Tibial nerve (tissue), 4 donors: ENCODE measurements at regions not wholly inside any gene's neighbourhood (a gene's known extent, or its start where the extent isn't known, plus 50 kb on each side); places are given as distances from the start of the nearest gene placed in this dataset.

Experiments used
- DNase-seq, 2 donors: peaks; one replicate each; pipeline ENCODE4 v3.0.0-alpha.2; 2019; ENCODE audit warnings: low spot score in 2 of 2
- H3K27ac ChIP-seq, 4 donors: fragments of 200-600 bp; sonication (generic) in 3 of 4; one replicate each; pipeline ENCODE4 v1.5.1; 2017 to 2019; ENCODE audit warnings: mild to moderate bottlenecking in 1 of 4
- H3K27me3 ChIP-seq, 2 donors: fragments of 200-600 bp; sonication (generic) in 1 of 2; one replicate each; pipeline versions ENCODE4 v1.5.1 to v1.6.0; 2017 to 2019
- H3K36me3 ChIP-seq, 3 donors: fragments of 200-600 bp; sonication (generic); one replicate each; pipeline ENCODE4 v1.5.1; 2018 to 2019
- H3K4me1 ChIP-seq, 4 donors: fragments of 200-600 bp; sonication (generic) in 3 of 4; one replicate each; pipeline ENCODE4 v1.5.1; 2017 to 2019
- H3K4me3 ChIP-seq, 4 donors: fragments of 200-600 bp; sonication (generic) in 3 of 4; one replicate each; pipeline ENCODE4 v1.5.1; 2017 to 2019; ENCODE audit warnings: mild to moderate bottlenecking in 1 of 4, moderate library complexity in 1 of 4
- H3K9me3 ChIP-seq, 4 donors: fragments of 200-600 bp; sonication (generic) in 3 of 4; one replicate each; pipeline ENCODE4 v1.5.1; 2017 to 2019
- EP300 ChIP-seq, 2 donors: sonication (generic); formaldehyde crosslinking; IDR thresholded peaks; one replicate each; pipeline ENCODE4 v1.6.1; 2017; ENCODE audit warnings: antibody characterized with exemption in 2 of 2, mild to moderate bottlenecking in 1 of 2
- POLR2A ChIP-seq, 2 donors: fragments of 450-650 bp; IDR thresholded peaks; one replicate each; pipeline ENCODE4 v1.6.1; 2017; ENCODE audit warnings: antibody characterized with exemption in 2 of 2, mild to moderate bottlenecking in 2 of 2, moderate library complexity in 2 of 2
- WGBS, 2 donors: methylation state at CpG; one replicate each; pipeline ENCODE4 v1.1.5; 2018; 5-methylcytosine and 5-hydroxymethylcytosine counted together
- TF ChIP-seq, protein P1 (sequence below), 5 experiments: fragments of 200-600 bp in 3 of 5; fragments of 450-650 bp in 2 of 5; sonication (generic) in 3 of 5; IDR thresholded peaks; one replicate each; pipeline ENCODE4 v1.5.1; 2016 to 2019; ENCODE audit warnings: antibody characterized with exemption in 5 of 5, mild to moderate bottlenecking in 3 of 5, moderate library complexity in 2 of 5

- WGBS, 2 donors = 70 to 90% methylated on average over 3 of the region's 3 CpGs
- Histone ChIP-seq H3K4me1 (no peaks in the 10 kb centered on the region), H3K4me3 (no peak overlapping the region), H3K27ac (no peak overlapping the region), H3K36me3 (no peaks in the 10 kb centered on the region), H3K27me3 (no peaks in the 10 kb centered on the region), H3K9me3 (no peaks in the 10 kb centered on the region)
- DNase-seq = no peak
- TF ChIP-seq POLR2A (IDR thresholded peaks at IDR 0.05) = no peak
- TF ChIP-seq EP300 (IDR thresholded peaks at IDR 0.05) = no peak
- TF ChIP-seq, protein P1, sequence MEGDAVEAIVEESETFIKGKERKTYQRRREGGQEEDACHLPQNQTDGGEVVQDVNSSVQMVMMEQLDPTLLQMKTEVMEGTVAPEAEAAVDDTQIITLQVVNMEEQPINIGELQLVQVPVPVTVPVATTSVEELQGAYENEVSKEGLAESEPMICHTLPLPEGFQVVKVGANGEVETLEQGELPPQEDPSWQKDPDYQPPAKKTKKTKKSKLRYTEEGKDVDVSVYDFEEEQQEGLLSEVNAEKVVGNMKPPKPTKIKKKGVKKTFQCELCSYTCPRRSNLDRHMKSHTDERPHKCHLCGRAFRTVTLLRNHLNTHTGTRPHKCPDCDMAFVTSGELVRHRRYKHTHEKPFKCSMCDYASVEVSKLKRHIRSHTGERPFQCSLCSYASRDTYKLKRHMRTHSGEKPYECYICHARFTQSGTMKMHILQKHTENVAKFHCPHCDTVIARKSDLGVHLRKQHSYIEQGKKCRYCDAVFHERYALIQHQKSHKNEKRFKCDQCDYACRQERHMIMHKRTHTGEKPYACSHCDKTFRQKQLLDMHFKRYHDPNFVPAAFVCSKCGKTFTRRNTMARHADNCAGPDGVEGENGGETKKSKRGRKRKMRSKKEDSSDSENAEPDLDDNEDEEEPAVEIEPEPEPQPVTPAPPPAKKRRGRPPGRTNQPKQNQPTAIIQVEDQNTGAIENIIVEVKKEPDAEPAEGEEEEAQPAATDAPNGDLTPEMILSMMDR (IDR thresholded peaks at IDR 0.05) = no peak
Measured at GRCh38 chr3:159150180-159150579, 348.3 kb downstream of the MFSD1 start.

DNA sequence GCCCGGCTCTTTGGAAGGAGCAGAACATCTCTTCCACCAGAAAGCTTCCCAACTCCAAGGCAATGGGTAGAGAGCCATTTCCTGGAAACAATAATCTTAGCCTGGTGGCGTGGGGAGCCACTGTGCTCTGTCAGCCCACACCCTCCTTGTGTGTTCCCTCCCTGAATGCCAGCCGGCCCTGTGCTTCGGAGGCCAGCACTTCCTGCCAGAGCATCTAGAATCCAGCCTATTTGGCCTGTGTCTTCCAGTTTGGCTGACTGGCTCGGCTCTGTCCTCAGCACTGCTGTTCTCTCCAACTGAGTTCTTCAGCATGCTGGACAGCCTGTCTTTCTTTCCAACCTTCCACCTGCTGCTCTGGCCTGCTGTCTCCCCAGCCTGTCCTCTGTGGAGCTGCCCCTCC, 349.3 kb downstream of the MFSD1 start:
- TF ChIP-seq POLR2A (IDR thresholded peaks at IDR 0.05) (no peak), EP300 (IDR thresholded peaks at IDR 0.05) (no peak)
- TF ChIP-seq, protein P1 (IDR thresholded peaks at IDR 0.05) = no peak
- Histone ChIP-seq H3K27ac (no peak overlapping the region), H3K4me1 (no peaks in the 10 kb centered on the region), H3K27me3 (no peaks in the 10 kb centered on the region), H3K4me3 (no peak overlapping the region), H3K9me3 (no peaks in the 10 kb centered on the region), H3K36me3 (no peaks in the 10 kb centered on the region)
- WGBS, 2 donors = 51 to 61% methylated on average over 5 of the region's 5 CpGs
- no peak for DNase-seq

GRCh38 chr3:159157275-159157674, 355.4 kb downstream of the MFSD1 start:
- Histone ChIP-seq H3K36me3 (no peaks in the 10 kb centered on the region), H3K27ac (no peak overlapping the region), H3K4me3 (no peak overlapping the region), H3K9me3 (no peaks in the 10 kb centered on the region), H3K27me3 (no peaks in the 10 kb centered on the region), H3K4me1 (no peaks in the 10 kb centered on the region)
- no peak for DNase-seq
- 85 to 92% methylated on average over 2 of the region's 2 CpGs for WGBS, 2 donors
- TF ChIP-seq, protein P1 (IDR thresholded peaks at IDR 0.05) = no peak
- TF ChIP-seq POLR2A (IDR thresholded peaks at IDR 0.05) = no peak
- no peak for TF ChIP-seq EP300 (IDR thresholded peaks at IDR 0.05)

GRCh38 chr3:159158213-159158612, 356.4 kb downstream of the MFSD1 start:
- Histone ChIP-seq H3K27ac (no peak overlapping the region), H3K9me3 (no peaks in the 10 kb centered on the region), H3K36me3 (no peaks in the 10 kb centered on the region), H3K27me3 (no peaks in the 10 kb centered on the region), H3K4me1 (no peaks in the 10 kb centered on the region), H3K4me3 (no peak overlapping the region)
- no peak for DNase-seq
- 16 to 31% methylated on average over 2 of the region's 2 CpGs for WGBS, 2 donors
- TF ChIP-seq, protein P1 (IDR thresholded peaks at IDR 0.05) = no peak
- TF ChIP-seq EP300 (IDR thresholded peaks at IDR 0.05) (no peak), POLR2A (IDR thresholded peaks at IDR 0.05) (no peak)

- no peaks in the 10 kb centered on the region for H3K9me3 ChIP-seq
- no peak for TF ChIP-seq EP300 (IDR thresholded peaks at IDR 0.05)
- TF ChIP-seq POLR2A (IDR thresholded peaks at IDR 0.05) = no peak
- TF ChIP-seq, protein P1 (IDR thresholded peaks at IDR 0.05) = no peak
Measured at GRCh38 chr3:159158801-159159200, 356.9 kb downstream of the MFSD1 start.

More at GRCh38 chr3:159158801-159159200, 356.9 kb downstream of the MFSD1 start:
- H3K27me3 ChIP-seq = no peaks in the 10 kb centered on the region
- H3K4me1 ChIP-seq = no peaks in the 10 kb centered on the region
- no peak overlapping the region for H3K4me3 ChIP-seq
- H3K36me3 ChIP-seq = no peaks in the 10 kb centered on the region
- H3K27ac ChIP-seq = no peak overlapping the region
- no peak for DNase-seq
